ENCODE measurements at regions not wholly inside any gene's neighbourhood (a gene's known extent, or its start where the extent isn't known, plus 50 kb on each side); places are given as distances from the start of the nearest gene placed in this dataset.

DNA sequence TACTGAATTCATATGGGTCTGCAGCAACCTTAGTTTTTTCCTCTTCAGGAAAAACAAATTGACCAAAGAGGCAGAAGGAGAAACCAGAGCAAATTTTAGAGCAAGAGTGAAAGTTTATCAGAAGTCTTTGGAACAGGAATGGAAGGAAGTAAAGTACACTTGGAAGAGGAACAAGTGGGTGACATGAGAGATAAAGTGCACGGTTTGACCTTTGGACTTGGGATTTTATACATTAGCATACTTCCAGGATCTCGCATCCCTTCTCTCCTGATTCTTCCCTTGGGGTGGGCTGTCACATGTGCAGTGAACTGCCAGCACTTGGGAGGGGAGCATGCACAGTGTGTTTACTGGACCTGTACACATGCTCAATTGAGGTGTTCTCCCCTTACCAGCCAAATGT, 754.8 kb upstream of the ADAMTS5 start:
- intact Hi-C loops (cut with DNase I) = no loop called here
- no peak overlapping the region for H3K27ac ChIP-seq
- H3K27me3 ChIP-seq = no peaks in the 10 kb centered on the region
- TF ChIP-seq, protein P1, sequence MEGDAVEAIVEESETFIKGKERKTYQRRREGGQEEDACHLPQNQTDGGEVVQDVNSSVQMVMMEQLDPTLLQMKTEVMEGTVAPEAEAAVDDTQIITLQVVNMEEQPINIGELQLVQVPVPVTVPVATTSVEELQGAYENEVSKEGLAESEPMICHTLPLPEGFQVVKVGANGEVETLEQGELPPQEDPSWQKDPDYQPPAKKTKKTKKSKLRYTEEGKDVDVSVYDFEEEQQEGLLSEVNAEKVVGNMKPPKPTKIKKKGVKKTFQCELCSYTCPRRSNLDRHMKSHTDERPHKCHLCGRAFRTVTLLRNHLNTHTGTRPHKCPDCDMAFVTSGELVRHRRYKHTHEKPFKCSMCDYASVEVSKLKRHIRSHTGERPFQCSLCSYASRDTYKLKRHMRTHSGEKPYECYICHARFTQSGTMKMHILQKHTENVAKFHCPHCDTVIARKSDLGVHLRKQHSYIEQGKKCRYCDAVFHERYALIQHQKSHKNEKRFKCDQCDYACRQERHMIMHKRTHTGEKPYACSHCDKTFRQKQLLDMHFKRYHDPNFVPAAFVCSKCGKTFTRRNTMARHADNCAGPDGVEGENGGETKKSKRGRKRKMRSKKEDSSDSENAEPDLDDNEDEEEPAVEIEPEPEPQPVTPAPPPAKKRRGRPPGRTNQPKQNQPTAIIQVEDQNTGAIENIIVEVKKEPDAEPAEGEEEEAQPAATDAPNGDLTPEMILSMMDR (IDR thresholded peaks at IDR 0.05) = no peak
- no peaks in the 10 kb centered on the region for H3K9me3 ChIP-seq
- DNase-seq (no peak), ATAC-seq (no peak)
- no peak overlapping the region for H3K4me3 ChIP-seq
- WGBS, 2 donors = 30 to 40% methylated on average over 2 of the region's 2 CpGs
- H3K36me3 ChIP-seq = no peaks in the 10 kb centered on the region
- H3K4me1 ChIP-seq = no peaks in the 10 kb centered on the region

DNA sequence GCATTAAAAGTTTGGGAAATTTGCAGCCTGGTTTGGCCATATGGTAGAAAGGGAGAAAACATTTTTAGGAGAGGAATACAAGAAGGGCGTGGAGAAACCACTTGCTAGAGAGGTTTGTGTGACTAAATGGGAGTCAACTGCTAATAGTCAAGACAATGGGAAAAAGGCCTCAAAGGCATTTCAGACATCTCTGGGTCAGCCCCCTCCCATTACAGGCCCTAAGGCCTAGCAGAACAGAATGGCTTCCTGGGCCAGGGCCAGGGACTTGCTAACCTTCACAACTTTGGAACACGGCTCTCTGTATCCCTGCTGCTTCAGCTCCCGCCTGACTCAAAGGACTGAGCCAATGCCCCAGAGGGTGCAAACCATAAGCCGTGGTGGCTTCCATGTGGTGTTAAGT, 752.3 kb upstream of the ADAMTS5 start:
- Histone ChIP-seq H3K27me3 (no peaks in the 10 kb centered on the region), H3K27ac (no peak overlapping the region), H3K9me3 (no peaks in the 10 kb centered on the region), H3K4me1 (no peaks in the 10 kb centered on the region), H3K36me3 (no peaks in the 10 kb centered on the region), H3K4me3 (no peak overlapping the region)
- WGBS, 2 donors = 95 to 96% methylated on average over 4 of the region's 4 CpGs
- intact Hi-C loops (cut with DNase I) = no loop called here
- ATAC-seq (no peak), DNase-seq (no peak)
- TF ChIP-seq, protein P1 (IDR thresholded peaks at IDR 0.05) = no peak

DNA sequence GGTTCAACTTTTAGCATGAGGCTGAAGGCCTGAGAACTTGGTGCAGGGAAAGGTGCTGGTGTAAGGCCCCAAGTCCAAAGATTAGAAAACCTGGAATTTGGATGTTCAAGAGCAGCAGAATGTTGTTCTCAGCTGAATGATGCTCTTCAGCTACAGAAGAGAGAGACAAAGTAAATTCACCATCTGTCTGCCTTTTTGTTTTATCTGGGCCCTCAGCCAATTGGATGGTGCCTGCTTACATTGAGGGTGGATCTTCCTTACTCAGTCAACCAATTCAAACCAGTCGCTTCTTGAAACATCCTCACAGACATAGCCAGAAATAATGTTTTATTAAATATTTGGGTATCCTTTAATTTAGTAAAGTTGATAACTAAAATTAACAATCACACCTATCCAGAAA, 748.2 kb upstream of the ADAMTS5 start:
- H3K9me3 ChIP-seq = peaks cover 0 to 7% (median 0%) of the 10 kb centered on the region in 11 donors
- intact Hi-C loops (cut with DNase I) = no loop called here
- no peaks in the 10 kb centered on the region for H3K27me3 ChIP-seq
- no peaks in the 10 kb centered on the region for H3K36me3 ChIP-seq
- H3K4me1 ChIP-seq = no peaks in the 10 kb centered on the region
- no peak overlapping the region for H3K27ac ChIP-seq
- TF ChIP-seq, protein P1 (IDR thresholded peaks at IDR 0.05) = no peak
- WGBS, 2 donors = 88 to 95% methylated on average over 1 of the region's 1 CpG
- ATAC-seq (no peak), DNase-seq (no peak)
- H3K4me3 ChIP-seq = no peak overlapping the region

DNA sequence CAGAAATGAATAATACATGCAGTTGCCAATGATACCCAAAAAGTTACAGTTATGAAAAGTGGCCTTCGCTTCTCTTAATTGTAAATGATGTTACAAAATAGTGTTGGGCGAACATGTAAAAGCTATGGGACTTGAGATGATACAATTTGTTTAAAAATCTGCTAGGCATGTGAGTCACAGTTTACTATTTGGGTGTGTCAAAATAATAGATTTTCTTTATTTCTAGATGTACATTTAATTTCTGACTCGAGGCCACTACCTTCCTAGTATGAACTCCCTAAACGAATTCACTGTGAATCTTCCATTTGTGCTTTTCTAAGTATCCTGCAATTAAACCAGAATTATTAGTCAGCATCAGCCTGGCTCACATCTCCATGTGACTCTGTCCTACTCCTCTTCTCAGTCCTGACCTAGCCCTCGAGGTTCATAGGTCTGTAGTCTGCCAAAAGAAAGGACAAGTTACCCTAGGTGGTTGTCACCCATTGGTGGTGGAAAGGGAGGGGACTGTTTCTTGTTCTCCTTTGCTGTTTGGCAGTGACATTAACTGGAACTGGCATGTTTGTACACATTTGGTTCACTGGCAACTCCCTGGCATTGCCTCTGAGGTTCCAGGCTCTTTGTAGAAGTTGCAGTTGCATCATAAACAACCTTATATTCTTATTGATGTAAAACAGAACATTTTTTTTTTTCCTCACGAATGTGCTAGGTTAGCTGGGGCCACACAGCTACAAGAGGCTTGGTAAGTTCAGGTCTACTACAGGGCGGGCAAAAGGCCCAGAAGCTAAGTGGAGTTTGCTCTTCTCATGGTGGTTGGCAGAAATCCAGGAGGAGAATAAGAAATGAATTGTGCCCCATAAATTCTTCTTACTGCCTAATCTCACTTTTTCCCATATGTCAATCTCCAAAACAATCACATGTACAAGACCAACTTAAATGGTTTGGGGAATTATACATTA, 746.5 kb upstream of the ADAMTS5 start:
- TF ChIP-seq, protein P1 (IDR thresholded peaks at IDR 0.05) = no peak
- ATAC-seq (peak in 2 of 8 donors; percentile 22 to 71), DNase-seq (no peak)
- Histone ChIP-seq H3K27ac (no peak overlapping the region), H3K4me3 (no peak overlapping the region), H3K9me3 (peaks cover 0 to 14% (median 3%) of the 10 kb centered on the region in 11 donors), H3K27me3 (no peaks in the 10 kb centered on the region), H3K4me1 (no peaks in the 10 kb centered on the region), H3K36me3 (no peaks in the 10 kb centered on the region)
- 78 to 83% methylated on average over 7 of the region's 7 CpGs for WGBS, 2 donors
- intact Hi-C loops (cut with DNase I) = no loop called here

Data from heart right ventricle (tissue), 16 donors.